Immature natural killer cell (primary cell): ENCODE measurements at regions not wholly inside any gene's neighbourhood (a gene's known extent, or its start where the extent isn't known, plus 50 kb on each side); places are given as distances from the start of the nearest gene placed in this dataset.
"Not testable (repeated sequence)": the region's sequence is repeated elsewhere in the genome, so short reads cannot be mapped to it uniquely, and the experiment has no call there.

Source experiments
- DNase-seq, 3 donors: peaks; one replicate each; pipeline ENCODE4 v3.0.0; 2022; ENCODE audit warnings: mixed read lengths in 1 of 3
- H3K27ac Mint-ChIP-seq, 6 donors: one replicate each; pipeline ENCODE4 v1.8.0; 2020; ENCODE audit warnings: mixed read lengths in 6 of 6, mild to moderate bottlenecking in 5 of 6, inconsistent platforms in 4 of 6, moderate library complexity in 3 of 6
- H3K27me3 Mint-ChIP-seq, 3 donors: one replicate each; pipeline ENCODE4 v1.8.0; 2020 to 2021; ENCODE audit warnings: low read depth in 3 of 3, mild to moderate bottlenecking in 3 of 3, mixed read lengths in 3 of 3, moderate library complexity in 3 of 3, inconsistent platforms in 1 of 3
- H3K36me3 Mint-ChIP-seq, 3 donors: one replicate each; pipeline ENCODE4 v1.8.0; 2020; ENCODE audit warnings: mixed read lengths in 3 of 3, inconsistent platforms in 2 of 3, mild to moderate bottlenecking in 2 of 3
- H3K4me1 Mint-ChIP-seq, 2 donors: one replicate each; pipeline ENCODE4 v1.8.0; 2020; ENCODE audit warnings: inconsistent platforms in 2 of 2, mild to moderate bottlenecking in 2 of 2, mixed read lengths in 2 of 2, moderate library complexity in 1 of 2
- H3K4me3 Mint-ChIP-seq, 5 donors: one replicate each; pipeline ENCODE4 v1.8.0; 2020; ENCODE audit warnings: mild to moderate bottlenecking in 5 of 5, mixed read lengths in 5 of 5, inconsistent platforms in 3 of 5, moderate library complexity in 3 of 5
- H3K9me3 Mint-ChIP-seq, 6 donors: one replicate each; pipeline ENCODE4 v1.8.0; 2020; ENCODE audit warnings: mild to moderate bottlenecking in 6 of 6, mixed read lengths in 6 of 6, inconsistent platforms in 4 of 6, moderate library complexity in 3 of 6

- peaks cover 8 to 13% of the 10 kb centered on the region in 2 donors for H3K4me1 Mint-ChIP-seq
- H3K36me3 Mint-ChIP-seq: no peaks in the 10 kb centered on the region
- peaks cover 0 to 2% (median 0%) of the 10 kb centered on the region in 6 donors for H3K9me3 Mint-ChIP-seq
- H3K27me3 Mint-ChIP-seq: peaks cover 2 to 7% (median 6%) of the 10 kb centered on the region in 3 donors
- no peak for DNase-seq
- H3K27ac Mint-ChIP-seq: no peak overlapping the region
- H3K4me3 Mint-ChIP-seq: no peak overlapping the region
Measured at GRCh38 chrX:1031521-1032430, 180.7 kb downstream of the CRLF2 start.

- H3K4me3 Mint-ChIP-seq: no peak overlapping the region
Measured at GRCh38 chrX:1029494-1029893, 183.0 kb downstream of the CRLF2 start.

GRCh38 chrX:1027680-1028079 lies 184.8 kb downstream of the CRLF2 start:
- no peaks in the 10 kb centered on the region for H3K36me3 Mint-ChIP-seq
- H3K27me3 Mint-ChIP-seq: peaks cover 2 to 10% (median 4%) of the 10 kb centered on the region in 3 donors
- peaks cover 12 to 20% of the 10 kb centered on the region in 2 donors for H3K4me1 Mint-ChIP-seq
- no peak for DNase-seq
- H3K4me3 Mint-ChIP-seq: peak overlapping the region in 4 of 5 donors; percentile 39 to 77 (median 68)
- H3K27ac Mint-ChIP-seq: peak overlapping the region in 1 of 6 donors; percentile 43
- peaks cover 0 to 1% (median 0%) of the 10 kb centered on the region in 6 donors for H3K9me3 Mint-ChIP-seq

More at GRCh38 chrX:1029494-1029893, 183.0 kb downstream of the CRLF2 start:
- Mint-ChIP-seq H3K4me1 (peaks cover 12 to 20% of the 10 kb centered on the region in 2 donors), H3K27me3 (peaks cover 2 to 9% (median 6%) of the 10 kb centered on the region in 3 donors), H3K27ac (no peak overlapping the region), H3K9me3 (peaks cover 0 to 2% (median 0%) of the 10 kb centered on the region in 6 donors), H3K36me3 (no peaks in the 10 kb centered on the region)
- no peak for DNase-seq

GRCh38 chrX:1027133-1027532 lies 185.3 kb downstream of the CRLF2 start:
- peaks cover 2 to 10% (median 4%) of the 10 kb centered on the region in 3 donors for H3K27me3 Mint-ChIP-seq
- H3K36me3 Mint-ChIP-seq: no peaks in the 10 kb centered on the region
- H3K9me3 Mint-ChIP-seq: peaks cover 0 to 1% (median 0%) of the 10 kb centered on the region in 6 donors
- peak overlapping the region in 1 of 6 donors; percentile 43 for H3K27ac Mint-ChIP-seq
- no peak for DNase-seq
- H3K4me1 Mint-ChIP-seq: peaks cover 12 to 20% of the 10 kb centered on the region in 2 donors
- peak overlapping the region in 4 of 5 donors; percentile 39 to 77 (median 68) for H3K4me3 Mint-ChIP-seq

GRCh38 chrX:1026263-1027015 lies 186.0 kb downstream of the CRLF2 start:
- H3K27me3 Mint-ChIP-seq: peaks cover 2 to 10% (median 4%) of the 10 kb centered on the region in 3 donors
- DNase-seq: no peak
- H3K36me3 Mint-ChIP-seq: no peaks in the 10 kb centered on the region
- peaks cover 12 to 20% of the 10 kb centered on the region in 2 donors for H3K4me1 Mint-ChIP-seq
- peak overlapping the region in 1 of 6 donors; percentile 24 for H3K27ac Mint-ChIP-seq
- peaks cover 0 to 1% (median 0%) of the 10 kb centered on the region in 6 donors for H3K9me3 Mint-ChIP-seq
- peak overlapping the region in 3 of 5 donors; percentile 33 to 66 (median 39) for H3K4me3 Mint-ChIP-seq

- peaks cover 0 to 1% (median 0%) of the 10 kb centered on the region in 6 donors for H3K9me3 Mint-ChIP-seq
- no peak for DNase-seq
- peaks cover 12 to 20% of the 10 kb centered on the region in 2 donors for H3K4me1 Mint-ChIP-seq
- no peak overlapping the region for H3K27ac Mint-ChIP-seq
- H3K27me3 Mint-ChIP-seq: peaks cover 2 to 10% (median 4%) of the 10 kb centered on the region in 3 donors
- no peak overlapping the region for H3K4me3 Mint-ChIP-seq
- H3K36me3 Mint-ChIP-seq: no peaks in the 10 kb centered on the region
Measured at GRCh38 chrX:1025413-1025812, 187.0 kb downstream of the CRLF2 start.

- Mint-ChIP-seq H3K27me3 (peaks cover 2 to 9% (median 2%) of the 10 kb centered on the region in 3 donors), H3K36me3 (no peaks in the 10 kb centered on the region), H3K27ac (no peak overlapping the region), H3K4me1 (peaks cover 12 to 20% of the 10 kb centered on the region in 2 donors), H3K4me3 (no peak overlapping the region), H3K9me3 (peaks cover 0 to 1% (median 0%) of the 10 kb centered on the region in 6 donors)
- no peak for DNase-seq
Measured at GRCh38 chrX:1023676-1024075, 188.8 kb downstream of the CRLF2 start.

GRCh38 chrX:1021314-1021993 lies 191.0 kb downstream of the CRLF2 start:
- H3K9me3 Mint-ChIP-seq, H3K27me3 Mint-ChIP-seq, H3K4me3 Mint-ChIP-seq, DNase-seq, H3K36me3 Mint-ChIP-seq, H3K27ac Mint-ChIP-seq, H3K4me1 Mint-ChIP-seq: not testable (repeated sequence)

GRCh38 chrX:1020634-1021166 lies 191.7 kb downstream of the CRLF2 start:
- Mint-ChIP-seq H3K9me3 (peaks cover 0 to 1% (median 0%) of the 10 kb centered on the region in 6 donors), H3K27ac (no peak overlapping the region), H3K36me3 (no peaks in the 10 kb centered on the region), H3K4me3 (no peak overlapping the region), H3K4me1 (no peaks in the 10 kb centered on the region), H3K27me3 (peaks cover 0 to 5% (median 3%) of the 10 kb centered on the region in 3 donors)
- no peak for DNase-seq

GRCh38 chrX:1016926-1017325 lies 195.5 kb downstream of the CRLF2 start:
- not testable (repeated sequence) for H3K4me1 Mint-ChIP-seq, H3K4me3 Mint-ChIP-seq, H3K36me3 Mint-ChIP-seq, H3K27me3 Mint-ChIP-seq, H3K9me3 Mint-ChIP-seq, H3K27ac Mint-ChIP-seq, DNase-seq

GRCh38 chrX:1016281-1016680 lies 196.2 kb downstream of the CRLF2 start:
- not testable (repeated sequence) for H3K27me3 Mint-ChIP-seq, H3K9me3 Mint-ChIP-seq, H3K36me3 Mint-ChIP-seq, H3K4me3 Mint-ChIP-seq, DNase-seq, H3K4me1 Mint-ChIP-seq, H3K27ac Mint-ChIP-seq

- Mint-ChIP-seq H3K27me3 (peaks cover 5 to 12% (median 7%) of the 10 kb centered on the region in 3 donors), H3K4me3 (no peak overlapping the region), H3K27ac (peak overlapping the region in 1 of 6 donors; percentile 62), H3K36me3 (no peaks in the 10 kb centered on the region), H3K4me1 (no peaks in the 10 kb centered on the region), H3K9me3 (no peaks in the 10 kb centered on the region)
- no peak for DNase-seq
Measured at GRCh38 chrX:1012678-1013300, 199.7 kb downstream of the CRLF2 start.
